DOHH2 (cell line): ENCODE measurements at regions not wholly inside any gene's neighbourhood (a gene's known extent, or its start where the extent isn't known, plus 50 kb on each side); places are given as distances from the start of the nearest gene placed in this dataset.

Source experiments
- H3F3A ChIP-seq: fragments of 200-600 bp; sonication (generic), shearing (Covaris generic); 2 replicates; pipeline ENCODE4 v1.6.0; 2016; ENCODE audit warnings: antibody characterized with exemption, mild to moderate bottlenecking; ENCODE audit not compliant: control insufficient read depth, insufficient read depth
- H3K27ac ChIP-seq: fragments of 200-600 bp; sonication (generic); 2 replicates; pipeline ENCODE4 v1.5.1; 2014; ENCODE audit warnings: low read depth, mild to moderate bottlenecking, low read length, moderate library complexity
- H3K27me3 ChIP-seq: fragments of 200-600 bp; sonication (generic); 2 replicates; pipeline ENCODE4 v1.6.1; 2014; ENCODE audit warnings: mild to moderate bottlenecking, low read length, mixed read lengths; ENCODE audit not compliant: control insufficient read depth
- H3K36me3 ChIP-seq: fragments of 200-600 bp; sonication (generic); 2 replicates; pipeline ENCODE4 v1.6.1; 2014; ENCODE audit warnings: mild to moderate bottlenecking, low read length, moderate library complexity, mixed read lengths; ENCODE audit not compliant: control insufficient read depth
- H3K4me1 ChIP-seq: fragments of 200-600 bp; sonication (generic); 2 replicates; pipeline ENCODE4 v1.6.1; 2014; ENCODE audit warnings: mild to moderate bottlenecking, low read length, mixed read lengths; ENCODE audit not compliant: control insufficient read depth
- H3K4me2 ChIP-seq: fragments of 200-600 bp; sonication (generic); 2 replicates; pipeline ENCODE4 v1.6.0; 2014; ENCODE audit warnings: mild to moderate bottlenecking, low read length, moderate library complexity
- H3K4me3 ChIP-seq: fragments of 200-600 bp; sonication (generic); 2 replicates; pipeline ENCODE4 v1.5.1; 2014; ENCODE audit warnings: mild to moderate bottlenecking, low read length, mixed read lengths
- H3K79me2 ChIP-seq: fragments of 200-600 bp; sonication (generic); 2 replicates; pipeline ENCODE4 v1.6.1; 2014; ENCODE audit warnings: mild to moderate bottlenecking, low read length, mixed read lengths; ENCODE audit not compliant: control insufficient read depth
- H3K9me2 ChIP-seq: fragments of 200-600 bp; sonication (generic); replicated peaks from 2 replicates; pipeline ENCODE4 v1.6.1; 2014; ENCODE audit warnings: mild to moderate bottlenecking, low read length, mixed read lengths; ENCODE audit not compliant: control insufficient read depth
- H3K9me3 ChIP-seq: fragments of 200-600 bp; sonication (generic); 2 replicates; pipeline ENCODE4 v1.6.1; 2014; ENCODE audit warnings: antibody characterized with exemption, low read length, mixed read lengths; ENCODE audit not compliant: control insufficient read depth, insufficient read depth
- H4K20me1 ChIP-seq: fragments of 200-600 bp; sonication (generic); 2 replicates; pipeline ENCODE4 v1.6.0; 2014; ENCODE audit warnings: low read depth, mild to moderate bottlenecking, antibody characterized with exemption, low read length, moderate library complexity; ENCODE audit not compliant: control insufficient read depth, insufficient read depth
- EZH2phosphoT487 ChIP-seq: fragments of 200-600 bp; sonication (generic); IDR thresholded peaks from 2 replicates; pipeline ENCODE4 v1.6.1; 2017; ENCODE audit warnings: borderline replicate concordance, mild to moderate bottlenecking, antibody characterized with exemption, low read length, moderate library complexity, mixed read lengths
- TF ChIP-seq, protein P1 (sequence below): fragments of 200-600 bp; sonication (generic); IDR thresholded peaks from one replicate; pipeline ENCODE4 v1.5.1; 2014; ENCODE audit warnings: antibody characterized with exemption, mild to moderate bottlenecking, low read depth, low read length; ENCODE audit not compliant: poor library complexity, severe bottlenecking

DNA sequence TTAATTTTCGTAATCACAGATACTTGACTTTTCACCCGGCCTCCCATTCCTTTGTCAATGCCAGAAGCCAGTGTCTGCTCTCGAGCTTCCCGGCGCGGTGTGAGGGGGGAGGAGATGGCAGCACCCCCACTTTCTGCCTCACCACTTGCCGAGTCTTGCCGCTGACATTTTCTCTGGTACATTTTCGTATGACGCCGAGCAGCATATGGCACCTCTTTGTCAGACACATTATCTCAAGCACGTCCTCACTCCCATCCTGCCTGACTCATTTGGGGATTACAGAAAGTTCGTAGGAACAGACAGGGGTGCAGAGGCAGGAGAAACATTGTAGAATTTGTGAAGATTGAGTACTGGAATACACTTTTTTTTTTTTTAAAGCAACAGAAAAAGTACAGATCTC, 60.8 kb upstream of the SORCS3 start:
- Histone ChIP-seq H3K79me2 (no peaks in the 10 kb centered on the region), H3K4me2 (no peak overlapping the region), H3K9me2 (no peaks in the 10 kb centered on the region), H3K36me3 (no peaks in the 10 kb centered on the region), H3K9me3 (no peaks in the 10 kb centered on the region), H3K4me1 (no peaks in the 10 kb centered on the region), H3K27ac (no peak overlapping the region), H3K4me3 (no peak overlapping the region), H4K20me1 (no peaks in the 10 kb centered on the region), H3K27me3 (no peaks in the 10 kb centered on the region), H3F3A (no peaks in the 10 kb centered on the region)
- TF ChIP-seq, protein P1, sequence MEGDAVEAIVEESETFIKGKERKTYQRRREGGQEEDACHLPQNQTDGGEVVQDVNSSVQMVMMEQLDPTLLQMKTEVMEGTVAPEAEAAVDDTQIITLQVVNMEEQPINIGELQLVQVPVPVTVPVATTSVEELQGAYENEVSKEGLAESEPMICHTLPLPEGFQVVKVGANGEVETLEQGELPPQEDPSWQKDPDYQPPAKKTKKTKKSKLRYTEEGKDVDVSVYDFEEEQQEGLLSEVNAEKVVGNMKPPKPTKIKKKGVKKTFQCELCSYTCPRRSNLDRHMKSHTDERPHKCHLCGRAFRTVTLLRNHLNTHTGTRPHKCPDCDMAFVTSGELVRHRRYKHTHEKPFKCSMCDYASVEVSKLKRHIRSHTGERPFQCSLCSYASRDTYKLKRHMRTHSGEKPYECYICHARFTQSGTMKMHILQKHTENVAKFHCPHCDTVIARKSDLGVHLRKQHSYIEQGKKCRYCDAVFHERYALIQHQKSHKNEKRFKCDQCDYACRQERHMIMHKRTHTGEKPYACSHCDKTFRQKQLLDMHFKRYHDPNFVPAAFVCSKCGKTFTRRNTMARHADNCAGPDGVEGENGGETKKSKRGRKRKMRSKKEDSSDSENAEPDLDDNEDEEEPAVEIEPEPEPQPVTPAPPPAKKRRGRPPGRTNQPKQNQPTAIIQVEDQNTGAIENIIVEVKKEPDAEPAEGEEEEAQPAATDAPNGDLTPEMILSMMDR: no peak
- no peak for TF ChIP-seq EZH2phosphoT487

DNA sequence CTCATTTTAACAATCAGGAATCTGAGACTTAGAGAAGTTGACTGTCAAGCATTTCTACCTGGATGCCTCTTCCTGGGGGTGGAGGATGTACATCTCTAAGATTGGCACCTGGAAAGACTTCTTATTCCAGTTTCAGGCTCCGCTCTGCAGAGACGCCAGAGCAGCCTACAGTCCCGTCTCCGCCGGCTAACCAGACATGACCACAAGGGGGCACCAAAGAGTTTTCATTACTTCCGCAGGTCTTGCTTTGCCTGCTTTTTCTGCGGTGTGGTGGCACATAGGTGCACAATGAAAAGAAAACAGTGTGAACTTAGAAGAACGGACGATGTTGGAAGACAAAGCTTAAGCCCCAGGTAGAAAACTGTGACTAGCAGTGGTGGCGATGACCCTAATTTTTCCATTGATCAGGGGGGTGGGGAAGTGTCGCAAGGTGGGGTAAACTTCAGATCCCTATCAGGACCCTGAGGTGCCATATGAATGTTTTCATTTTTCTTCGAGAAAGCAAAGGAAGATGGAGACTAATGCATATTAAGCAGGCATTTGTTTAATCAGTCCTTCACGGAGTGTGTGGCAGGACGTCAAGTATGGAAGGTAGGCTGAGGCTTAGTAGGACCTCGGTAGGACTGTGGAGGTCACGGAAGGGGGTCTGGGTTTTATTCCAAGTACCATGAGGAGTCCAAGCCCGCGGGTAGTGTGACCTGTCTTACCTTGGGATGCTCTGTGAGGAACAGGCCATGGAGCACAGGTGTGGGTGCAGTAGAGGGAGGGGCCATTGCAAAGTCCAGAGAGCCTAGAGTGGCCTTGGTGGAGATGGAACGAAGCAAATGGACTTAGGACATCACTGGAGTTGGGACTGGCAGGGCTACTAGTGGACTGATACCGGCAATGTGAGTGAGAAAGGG, 60.1 kb upstream of the SORCS3 start:
- TF ChIP-seq EZH2phosphoT487: no peak
- TF ChIP-seq, protein P1: peak; percentile 94
- Histone ChIP-seq H3F3A (no peaks in the 10 kb centered on the region), H3K79me2 (no peaks in the 10 kb centered on the region), H3K27ac (no peak overlapping the region), H4K20me1 (no peaks in the 10 kb centered on the region), H3K36me3 (no peaks in the 10 kb centered on the region), H3K4me2 (no peak overlapping the region), H3K4me3 (no peak overlapping the region), H3K9me3 (no peaks in the 10 kb centered on the region), H3K9me2 (no peaks in the 10 kb centered on the region), H3K4me1 (no peaks in the 10 kb centered on the region), H3K27me3 (no peaks in the 10 kb centered on the region)

DNA sequence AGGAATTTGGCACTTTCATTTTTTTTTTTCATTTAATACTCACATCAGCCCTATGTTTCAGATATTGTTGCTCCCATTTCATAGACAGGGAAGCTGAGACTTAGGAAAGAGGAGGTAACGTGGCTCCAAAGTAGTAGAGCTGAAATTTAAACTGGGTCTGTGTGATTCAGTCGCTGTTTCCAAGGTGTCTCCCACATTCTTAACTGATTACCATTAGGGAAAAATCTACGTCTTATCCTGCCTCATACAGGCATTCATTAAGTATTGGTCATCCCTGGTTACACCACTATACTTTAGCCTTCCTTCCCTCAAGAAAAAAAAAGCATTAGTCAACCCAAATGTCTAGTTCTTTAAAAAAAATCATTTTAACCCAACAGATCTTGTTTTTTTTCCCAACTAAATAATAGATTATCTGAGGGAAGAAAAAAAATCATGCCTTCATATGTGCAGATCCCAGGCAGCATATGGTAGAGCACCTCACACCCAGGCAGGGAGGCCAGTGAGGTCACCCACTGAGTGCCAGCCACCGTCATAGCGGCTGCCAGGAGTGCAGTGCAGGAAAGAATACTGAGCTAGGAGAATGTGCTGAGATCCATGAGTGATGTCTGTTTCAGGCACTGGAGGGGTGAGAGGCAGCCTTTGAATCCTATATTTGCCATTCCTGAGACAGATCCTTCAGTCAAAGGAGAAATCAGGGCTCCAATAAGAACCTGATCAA, 59.0 kb upstream of the SORCS3 start:
- Histone ChIP-seq H3K79me2 (no peaks in the 10 kb centered on the region), H3K4me1 (no peaks in the 10 kb centered on the region), H3K27me3 (no peaks in the 10 kb centered on the region), H3K9me2 (no peaks in the 10 kb centered on the region), H3K27ac (no peak overlapping the region), H3K4me3 (no peak overlapping the region), H4K20me1 (no peaks in the 10 kb centered on the region), H3K9me3 (no peaks in the 10 kb centered on the region), H3K4me2 (no peak overlapping the region), H3F3A (no peaks in the 10 kb centered on the region), H3K36me3 (no peaks in the 10 kb centered on the region)
- no peak for TF ChIP-seq EZH2phosphoT487
- TF ChIP-seq, protein P1: no peak
